Lower leg skin (tissue), 4 donors: ENCODE measurements at regions not wholly inside any gene's neighbourhood (a gene's known extent, or its start where the extent isn't known, plus 50 kb on each side); places are given as distances from the start of the nearest gene placed in this dataset.
"Not testable (repeated sequence)": the region's sequence is repeated elsewhere in the genome, so short reads cannot be mapped to it uniquely, and the experiment has no call there.

Source experiments
- DNase-seq, 2 donors: peaks; one replicate each; pipeline ENCODE4 v3.0.0-alpha.2; 2019; ENCODE audit warnings: low spot score in 2 of 2
- H3K4me3 ChIP-seq: fragments of 200-600 bp; sonication (generic); 2 replicates; pipeline ENCODE4 v1.5.1; 2017; ENCODE audit warnings: mild to moderate bottlenecking, low read depth; ENCODE audit not compliant: poor library complexity, severe bottlenecking
- CTCF ChIP-seq, 3 donors: fragments of 450-650 bp; IDR thresholded peaks; one replicate each; pipeline ENCODE4 v1.5.1; 2016; ENCODE audit warnings: antibody characterized with exemption in 3 of 3, mild to moderate bottlenecking in 3 of 3, moderate library complexity in 2 of 3
- POLR2A ChIP-seq, 2 donors: fragments of 450-650 bp; IDR thresholded peaks; one replicate each; pipeline ENCODE4 v1.6.1; 2016 to 2017; ENCODE audit warnings: antibody characterized with exemption in 2 of 2, mild to moderate bottlenecking in 1 of 2, moderate library complexity in 1 of 2
- WGBS, 2 donors: methylation state at CpG; one replicate each; pipeline ENCODE4 v1.1.5; 2018; 5-methylcytosine and 5-hydroxymethylcytosine counted together
- intact Hi-C: fragments of 100-400 bp; cut with DNase I; formaldehyde crosslinking; loops from one replicate; pipeline ENCODE4 v1.15.0; 2023; ENCODE audit warnings: low total_unique reads

- no peak for TF ChIP-seq POLR2A (IDR thresholded peaks at IDR 0.05)
- intact Hi-C loops: no loop called here
- no peak overlapping the region for H3K4me3 ChIP-seq
- 61 to 62% methylated on average over 11 of the region's 11 CpGs for WGBS, 2 donors
- no peak for DNase-seq
Observed at GRCh38 chr2:89837962-89838625, 1146.6 kb downstream of the RPIA start.

DNA sequence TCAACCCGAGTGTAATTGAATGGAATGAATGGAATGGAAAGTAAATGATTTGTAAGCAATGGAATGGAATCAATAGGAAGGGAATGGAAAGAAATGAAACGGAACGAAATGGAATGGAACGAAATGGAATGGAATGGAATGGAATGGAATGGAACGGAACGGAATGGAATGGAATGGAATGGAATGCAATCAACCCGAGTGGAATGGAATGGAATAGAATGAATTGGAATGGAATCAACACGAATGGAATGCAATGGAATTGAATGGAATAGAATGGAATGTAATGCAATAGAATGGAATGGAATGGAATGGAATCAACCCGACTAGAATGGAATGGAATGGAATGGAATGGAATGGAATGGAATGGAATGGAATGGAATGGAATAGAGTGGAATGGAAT is 1148.7 kb downstream of the RPIA start:
- DNase-seq, intact Hi-C loops, H3K4me3 ChIP-seq: not testable (repeated sequence)
- WGBS, 2 donors: 66 to 73% methylated on average over 9 of the region's 9 CpGs

GRCh38 chr2:89840781-89841475 is 1149.5 kb downstream of the RPIA start:
- intact Hi-C loops, H3K4me3 ChIP-seq, DNase-seq: not testable (repeated sequence)
- WGBS, 2 donors: 57 to 59% methylated on average over 10 of the region's 10 CpGs

DNA sequence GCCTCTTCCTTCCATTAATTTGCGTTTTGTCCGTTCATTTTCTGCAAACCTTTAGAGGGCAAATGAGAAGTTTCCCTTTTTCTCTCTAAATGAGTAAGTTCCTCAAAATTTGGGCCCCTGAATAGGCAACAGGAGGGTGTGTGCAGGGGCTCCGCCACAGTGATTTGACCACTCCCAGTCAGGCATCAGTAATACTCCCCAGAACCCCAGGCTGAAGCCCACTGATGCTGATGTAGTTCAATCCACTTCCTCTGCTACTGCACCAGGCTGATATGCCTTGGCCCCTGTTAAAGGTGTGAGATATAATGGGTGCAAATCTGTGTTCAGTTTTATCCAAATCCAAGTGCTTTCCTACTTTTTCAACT is 1150.0 kb downstream of the RPIA start:
- 45 to 49% methylated on average over 3 of the region's 3 CpGs for WGBS, 2 donors
- H3K4me3 ChIP-seq: no peak overlapping the region
- DNase-seq: no peak
- TF ChIP-seq CTCF (IDR thresholded peaks at IDR 0.05) (no peak), POLR2A (IDR thresholded peaks at IDR 0.05) (no peak)
- intact Hi-C loops: no loop called here

DNA sequence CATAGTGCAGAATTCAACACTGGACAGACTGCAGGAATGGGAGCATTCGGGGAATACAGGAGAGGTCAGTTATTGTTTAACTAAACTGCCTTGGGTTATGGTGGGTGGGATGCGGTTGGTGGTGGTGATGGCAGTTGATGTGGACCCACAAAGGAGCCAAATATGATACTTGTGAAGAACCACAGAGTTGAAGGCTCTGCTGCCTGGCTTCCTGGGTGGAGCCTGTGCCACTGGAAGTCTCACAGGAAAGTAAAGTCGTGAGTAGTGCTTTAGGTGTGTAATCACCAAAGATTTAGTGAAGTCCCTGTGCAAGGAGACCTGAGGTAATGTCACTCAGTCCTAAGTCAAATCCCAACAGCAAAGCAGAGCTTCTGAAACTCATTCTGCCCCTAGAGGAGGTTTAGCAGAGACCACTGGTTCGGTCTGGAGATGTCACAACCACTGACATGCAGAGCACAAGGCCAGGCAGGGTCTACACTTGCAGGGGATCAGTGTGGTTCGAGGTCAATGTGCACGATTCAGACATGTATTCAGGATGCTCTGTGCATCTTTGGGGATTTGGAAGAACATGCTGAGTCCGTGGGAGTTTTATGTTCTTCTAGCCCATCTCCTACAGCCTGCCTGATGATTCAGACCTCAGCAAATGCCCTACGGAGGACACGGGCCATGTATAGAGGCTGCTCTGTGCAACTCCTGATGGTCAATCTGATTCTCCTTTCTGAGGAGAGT is 1150.9 kb downstream of the RPIA start:
- no peak for DNase-seq
- intact Hi-C loops: no loop called here
- 56 to 61% methylated on average over 9 of the region's 9 CpGs for WGBS, 2 donors
- TF ChIP-seq CTCF (IDR thresholded peaks at IDR 0.05) (no peak), POLR2A (IDR thresholded peaks at IDR 0.05) (no peak)
- H3K4me3 ChIP-seq: no peak overlapping the region

GRCh38 chr2:89844221-89844943 is 1152.9 kb downstream of the RPIA start:
- intact Hi-C loops: no loop called here
- no peak overlapping the region for H3K4me3 ChIP-seq
- 48 to 59% methylated on average over 6 of the region's 6 CpGs for WGBS, 2 donors
- no peak for TF ChIP-seq CTCF (IDR thresholded peaks at IDR 0.05)
- no peak for TF ChIP-seq POLR2A (IDR thresholded peaks at IDR 0.05)
- peak in 1 of 2 donors; percentile 85 for DNase-seq

- H3K4me3 ChIP-seq: no peak overlapping the region
- TF ChIP-seq CTCF (IDR thresholded peaks at IDR 0.05) (no peak), POLR2A (IDR thresholded peaks at IDR 0.05) (no peak)
- DNase-seq: no peak
- intact Hi-C loops: no loop called here
- WGBS, 2 donors: 55 to 57% methylated on average over 6 of the region's 6 CpGs
Observed at GRCh38 chr2:89845532-89845931, 1154.1 kb downstream of the RPIA start.
